Loucy (cell line): ENCODE measurements at regions not wholly inside any gene's neighbourhood (a gene's known extent, or its start where the extent isn't known, plus 50 kb on each side); places are given as distances from the start of the nearest gene placed in this dataset.

ENCODE experiments used
- H2AFZ ChIP-seq: fragments of 200-600 bp; sonication (generic); 2 replicates; pipeline ENCODE4 v1.6.0; 2016; ENCODE audit warnings: antibody characterized with exemption, mild to moderate bottlenecking, low read length, moderate library complexity
- H3F3A ChIP-seq: fragments of 200-600 bp; 2 replicates; pipeline ENCODE4 v1.6.0; 2016; ENCODE audit warnings: antibody characterized with exemption, low read depth, mild to moderate bottlenecking
- H3K27me3 ChIP-seq: fragments of 200-600 bp; sonication (generic); 2 replicates; pipeline ENCODE4 v1.6.1; 2014; ENCODE audit warnings: low read length, mild to moderate bottlenecking; ENCODE audit not compliant: insufficient read depth, poor library complexity, severe bottlenecking
- H3K36me3 ChIP-seq: fragments of 200-600 bp; sonication (generic); 2 replicates; pipeline ENCODE4 v1.6.1; 2016; ENCODE audit warnings: low read length; ENCODE audit not compliant: insufficient read depth
- H3K4me1 ChIP-seq: fragments of 200-600 bp; sonication (generic); 2 replicates; pipeline ENCODE4 v1.5.1; 2014; ENCODE audit warnings: low read length, mild to moderate bottlenecking; ENCODE audit not compliant: insufficient read depth, poor library complexity, severe bottlenecking
- H3K4me2 ChIP-seq: fragments of 200-600 bp; sonication (generic); 2 replicates; pipeline ENCODE4 v1.6.0; 2014; ENCODE audit warnings: antibody characterized with exemption, low read length, low read depth, mild to moderate bottlenecking; ENCODE audit not compliant: poor library complexity, severe bottlenecking
- H3K4me3 ChIP-seq: fragments of 200-600 bp; sonication (generic); 2 replicates; pipeline ENCODE4 v1.5.1; 2014; ENCODE audit warnings: low read length, mild to moderate bottlenecking, mixed read lengths; ENCODE audit not compliant: poor library complexity, severe bottlenecking
- H3K79me2 ChIP-seq: fragments of 200-600 bp; sonication (generic); 2 replicates; pipeline ENCODE4 v1.6.1; 2014; ENCODE audit warnings: low read length; ENCODE audit not compliant: insufficient read depth
- H3K9ac ChIP-seq: fragments of 200-600 bp; sonication (generic); 2 replicates; pipeline ENCODE4 v1.6.0; 2014; ENCODE audit warnings: mild to moderate bottlenecking, low read depth, low read length, moderate library complexity; ENCODE audit not compliant: poor library complexity, severe bottlenecking
- H3K9me2 ChIP-seq: fragments of 200-600 bp; sonication (generic); replicated peaks from 2 replicates; pipeline ENCODE4 v1.6.1; 2016; ENCODE audit warnings: low read depth, low read length, mixed read lengths
- H3K9me3 ChIP-seq: fragments of 200-600 bp; sonication (generic); 2 replicates; pipeline ENCODE4 v1.6.1; 2014; ENCODE audit warnings: mild to moderate bottlenecking, antibody characterized with exemption, low read length, low read depth; ENCODE audit not compliant: insufficient read depth
- H4K20me1 ChIP-seq: fragments of 200-600 bp; sonication (generic); 2 replicates; pipeline ENCODE4 v1.6.0; 2014; ENCODE audit warnings: antibody characterized with exemption, low read length, mild to moderate bottlenecking; ENCODE audit not compliant: insufficient read depth, poor library complexity, severe bottlenecking
- CTCF ChIP-seq: fragments of 200-600 bp; sonication (generic); conservative IDR thresholded peaks from 2 replicates; pipeline ENCODE4 v1.5.1; 2014; ENCODE audit warnings: mild to moderate bottlenecking, antibody characterized with exemption, low read length
- EZH2phosphoT487 ChIP-seq: fragments of 200-600 bp; IDR thresholded peaks from 2 replicates; pipeline ENCODE4 v1.6.1; 2018; ENCODE audit warnings: antibody characterized with exemption, mild to moderate bottlenecking, moderate library complexity, borderline replicate concordance

- H3F3A ChIP-seq, result no peaks in the 10 kb centered on the region
- H3K4me1 ChIP-seq, result no peaks in the 10 kb centered on the region
- no peak overlapping the region for H2AFZ ChIP-seq
- TF ChIP-seq EZH2phosphoT487, result no peak
- TF ChIP-seq CTCF, result no peak
- no peaks in the 10 kb centered on the region for H4K20me1 ChIP-seq
- no peaks in the 10 kb centered on the region for H3K9me2 ChIP-seq
- no peaks in the 10 kb centered on the region for H3K27me3 ChIP-seq
- H3K79me2 ChIP-seq, result no peaks in the 10 kb centered on the region
- H3K9me3 ChIP-seq, result no peaks in the 10 kb centered on the region
- H3K9ac ChIP-seq, result no peak overlapping the region
- no peak overlapping the region for H3K4me2 ChIP-seq
- no peaks in the 10 kb centered on the region for H3K36me3 ChIP-seq
- H3K4me3 ChIP-seq, result no peak overlapping the region
Observed at GRCh38 chr15:53160092-53160704, 370.1 kb upstream of the ONECUT1 start.

- H3K4me1 ChIP-seq, result no peaks in the 10 kb centered on the region
- no peaks in the 10 kb centered on the region for H3K9me3 ChIP-seq
- H4K20me1 ChIP-seq, result no peaks in the 10 kb centered on the region
- no peak for TF ChIP-seq EZH2phosphoT487
- no peak for TF ChIP-seq CTCF
- H3K4me2 ChIP-seq, result no peak overlapping the region
- no peaks in the 10 kb centered on the region for H3K79me2 ChIP-seq
- H3K9me2 ChIP-seq, result no peaks in the 10 kb centered on the region
- no peak overlapping the region for H3K4me3 ChIP-seq
- no peak overlapping the region for H3K9ac ChIP-seq
- no peak overlapping the region for H2AFZ ChIP-seq
- H3K36me3 ChIP-seq, result no peaks in the 10 kb centered on the region
- H3K27me3 ChIP-seq, result no peaks in the 10 kb centered on the region
- H3F3A ChIP-seq, result no peaks in the 10 kb centered on the region
Observed at GRCh38 chr15:53159458-53159857, 369.3 kb upstream of the ONECUT1 start.

GRCh38 chr15:53158995-53159394, 368.9 kb upstream of the ONECUT1 start:
- H3K79me2 ChIP-seq, result no peaks in the 10 kb centered on the region
- no peaks in the 10 kb centered on the region for H4K20me1 ChIP-seq
- H3K4me1 ChIP-seq, result no peaks in the 10 kb centered on the region
- TF ChIP-seq EZH2phosphoT487 (no peak), CTCF (no peak)
- no peak overlapping the region for H2AFZ ChIP-seq
- no peak overlapping the region for H3K9ac ChIP-seq
- no peaks in the 10 kb centered on the region for H3K36me3 ChIP-seq
- H3K4me2 ChIP-seq, result no peak overlapping the region
- H3K4me3 ChIP-seq, result no peak overlapping the region
- H3K9me3 ChIP-seq, result no peaks in the 10 kb centered on the region
- no peaks in the 10 kb centered on the region for H3K27me3 ChIP-seq
- no peaks in the 10 kb centered on the region for H3F3A ChIP-seq
- H3K9me2 ChIP-seq, result no peaks in the 10 kb centered on the region
